Inflammatory macrophage treated with lipopolysaccharide for 1 hour (primary cell): ENCODE measurements at regions not wholly inside any gene's neighbourhood (a gene's known extent, or its start where the extent isn't known, plus 50 kb on each side); places are given as distances from the start of the nearest gene placed in this dataset.

Source experiments
- DNase-seq, 2 donors: peaks; one replicate each; pipeline ENCODE4 v3.0.0-alpha.2; 2020 to 2022

- DNase-seq, result no peak
Measured at GRCh38 chr4:44927399-44928380, 201.3 kb upstream of the GNPDA2 start.

GRCh38 chr4:44916411-44916810 is 190.1 kb upstream of the GNPDA2 start:
- DNase-seq, result no peak

GRCh38 chr4:44914748-44915147 is 188.4 kb upstream of the GNPDA2 start:
- DNase-seq, result no peak

GRCh38 chr4:44914223-44914622 is 187.9 kb upstream of the GNPDA2 start:
- no peak for DNase-seq

- no peak for DNase-seq
Measured at GRCh38 chr4:44912980-44913379, 186.6 kb upstream of the GNPDA2 start.

GRCh38 chr4:44908565-44908964 is 182.2 kb upstream of the GNPDA2 start:
- DNase-seq, result no peak

GRCh38 chr4:44872246-44872645 is 145.9 kb upstream of the GNPDA2 start:
- no peak for DNase-seq

GRCh38 chr4:44871133-44871532 is 144.8 kb upstream of the GNPDA2 start:
- DNase-seq, result no peak

GRCh38 chr4:44869985-44870384 is 143.6 kb upstream of the GNPDA2 start:
- no peak for DNase-seq

GRCh38 chr4:44869222-44869882 is 143.0 kb upstream of the GNPDA2 start:
- no peak for DNase-seq

GRCh38 chr4:44861756-44862155 is 135.4 kb upstream of the GNPDA2 start:
- DNase-seq, result peak; percentile 41 to 45

GRCh38 chr4:44859477-44859876 is 133.1 kb upstream of the GNPDA2 start:
- DNase-seq, result no peak

- no peak for DNase-seq
Measured at GRCh38 chr4:44848466-44848865, 122.1 kb upstream of the GNPDA2 start.

GRCh38 chr4:44845993-44846392 is 119.6 kb upstream of the GNPDA2 start:
- DNase-seq, result no peak

- no peak for DNase-seq
Measured at GRCh38 chr4:44845309-44845708, 119.0 kb upstream of the GNPDA2 start.

- no peak for DNase-seq
Measured at GRCh38 chr4:44842531-44842930, 116.2 kb upstream of the GNPDA2 start.

GRCh38 chr4:44817930-44818329 is 91.6 kb upstream of the GNPDA2 start:
- no peak for DNase-seq

- DNase-seq, result no peak
Measured at GRCh38 chr4:44806071-44806470, 79.7 kb upstream of the GNPDA2 start.

- no peak for DNase-seq
Measured at GRCh38 chr4:44804301-44804700, 77.9 kb upstream of the GNPDA2 start.

- DNase-seq, result no peak
Measured at GRCh38 chr4:44801384-44801783, 75.0 kb upstream of the GNPDA2 start.

GRCh38 chr4:44791831-44792230 is 65.5 kb upstream of the GNPDA2 start:
- DNase-seq, result no peak

GRCh38 chr4:44777115-44777514 is 50.8 kb upstream of the GNPDA2 start:
- no peak for DNase-seq
